Inflammatory macrophage (primary cell): ENCODE measurements at regions not wholly inside any gene's neighbourhood (a gene's known extent, or its start where the extent isn't known, plus 50 kb on each side); places are given as distances from the start of the nearest gene placed in this dataset.
"Not testable (repeated sequence)": the region's sequence is repeated elsewhere in the genome, so short reads cannot be mapped to it uniquely, and the experiment has no call there.

Experiments used
- DNase-seq, 2 donors: peaks; one replicate each; pipeline ENCODE4 v3.0.0-alpha.2; 2020 to 2022

DNA sequence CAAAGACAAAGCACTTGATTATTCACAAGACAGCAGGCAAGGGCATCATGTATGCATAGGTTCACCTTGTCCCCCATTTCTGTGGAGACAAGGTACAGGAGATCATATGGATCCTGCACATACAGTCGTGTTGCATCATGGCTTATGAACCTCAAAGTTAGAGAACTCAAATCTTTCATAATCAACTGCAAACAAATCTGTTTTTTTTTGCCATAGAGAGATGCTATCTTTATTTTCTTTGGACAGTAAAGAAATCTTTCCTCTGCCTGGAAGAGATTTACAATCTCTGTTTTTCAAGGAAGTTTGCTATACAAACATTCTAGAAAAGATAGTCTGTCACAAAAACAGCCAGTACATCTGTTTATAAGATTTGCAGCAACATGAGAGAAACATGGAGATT lies 578.8 kb downstream of the ANKRD50 start:
- no peak for DNase-seq

DNA sequence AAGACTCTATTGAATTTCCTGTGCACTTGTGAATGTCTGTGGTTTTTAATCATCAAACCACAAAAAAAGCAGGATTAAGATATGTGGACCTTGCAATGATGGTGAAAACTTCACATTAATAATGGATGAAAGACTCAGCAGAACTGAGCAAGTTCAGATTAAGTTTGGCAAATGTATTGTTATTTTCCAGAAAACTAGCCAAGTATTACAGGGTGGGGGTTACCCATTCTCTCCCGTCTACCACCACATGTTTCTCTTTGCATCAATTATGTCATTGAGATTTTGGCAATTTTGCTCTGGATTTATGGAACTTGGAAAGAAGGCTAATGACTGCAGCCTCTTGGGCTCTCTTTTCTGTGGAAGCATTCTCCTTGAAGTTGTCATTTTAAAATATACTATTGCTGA lies 577.1 kb downstream of the ANKRD50 start:
- no peak for DNase-seq

DNA sequence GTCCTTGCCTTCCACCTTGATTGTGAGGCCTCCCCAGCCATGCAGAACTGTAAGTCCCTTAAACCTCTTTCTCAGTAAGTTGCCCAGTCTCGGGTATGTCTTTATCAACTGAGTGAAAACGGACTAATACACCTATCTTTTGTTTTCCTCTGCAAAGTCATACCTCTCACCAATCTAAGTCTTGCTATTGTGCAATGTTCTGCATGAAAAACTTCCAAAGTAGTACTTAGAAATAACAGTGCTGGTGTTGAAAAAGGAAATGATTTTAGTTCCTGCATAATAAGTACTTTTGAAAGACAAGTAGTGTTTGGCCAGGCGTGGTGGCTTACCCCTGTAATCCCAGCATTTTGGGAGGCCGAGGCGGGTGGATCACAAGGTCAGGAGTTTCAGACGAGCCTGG lies 573.5 kb downstream of the ANKRD50 start:
- no peak for DNase-seq

DNA sequence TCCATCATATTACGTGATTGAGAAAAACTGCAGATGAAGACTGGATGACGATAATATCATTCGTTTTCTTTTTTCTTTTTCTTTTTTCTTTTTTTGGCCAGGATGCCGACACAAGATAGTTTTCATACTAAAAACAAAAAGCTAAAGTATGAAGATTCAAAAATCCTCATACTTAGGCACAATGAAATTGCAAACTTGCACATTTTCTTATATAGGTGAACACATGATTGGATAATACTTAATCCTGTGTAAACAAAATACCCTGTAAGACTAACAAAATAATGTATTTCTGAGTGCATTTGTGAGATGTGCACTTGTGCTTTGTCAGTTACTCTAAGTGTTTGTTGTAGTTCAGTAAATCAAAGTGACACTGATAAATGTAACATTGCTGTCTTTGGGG lies 568.9 kb downstream of the ANKRD50 start:
- no peak for DNase-seq

- no peak for DNase-seq
Observed at GRCh38 chr4:124144238-124144654, 568.3 kb downstream of the ANKRD50 start.

- no peak for DNase-seq
Observed at GRCh38 chr4:124146068-124146467, 566.5 kb downstream of the ANKRD50 start.

GRCh38 chr4:124151031-124151430 lies 561.5 kb downstream of the ANKRD50 start:
- DNase-seq, result no peak

DNA sequence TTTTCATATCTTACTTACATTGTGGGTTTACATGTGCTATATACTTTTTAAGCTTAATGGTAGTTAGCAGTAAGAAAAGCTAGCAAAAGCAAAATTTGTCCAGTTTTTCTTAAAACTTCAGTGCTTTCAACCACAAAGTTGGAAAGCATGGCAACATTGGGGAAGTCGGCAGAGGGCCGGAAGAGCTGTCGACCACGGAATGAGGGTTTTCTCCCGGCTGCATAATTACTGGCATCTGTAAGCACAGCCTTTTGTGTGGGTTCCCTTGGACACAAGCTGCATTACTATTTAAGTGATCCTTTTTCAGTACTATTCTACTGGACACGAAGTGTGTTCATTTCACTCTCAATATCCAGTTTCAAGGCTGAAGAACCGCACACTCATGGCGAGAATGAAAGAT lies 560.4 kb downstream of the ANKRD50 start:
- DNase-seq, result no peak

DNA sequence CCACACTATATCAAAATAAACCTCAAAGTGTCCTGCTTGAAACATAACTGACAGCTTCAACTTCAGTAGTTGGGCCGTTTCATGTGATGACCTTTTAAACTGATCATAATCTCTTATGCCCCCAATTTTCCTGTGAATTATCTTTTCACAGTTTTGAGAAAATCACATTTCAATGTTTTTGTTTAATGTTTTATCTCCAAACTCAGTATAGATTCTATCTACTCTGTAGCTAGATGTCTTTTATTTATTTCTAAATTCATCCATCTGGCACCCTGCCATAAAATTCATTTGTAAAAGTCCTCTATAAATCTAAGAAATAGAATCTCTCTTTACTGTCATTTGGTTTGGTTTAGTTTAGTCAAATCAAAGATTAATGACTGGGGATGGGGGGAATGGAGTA lies 557.3 kb downstream of the ANKRD50 start:
- DNase-seq, result no peak

DNA sequence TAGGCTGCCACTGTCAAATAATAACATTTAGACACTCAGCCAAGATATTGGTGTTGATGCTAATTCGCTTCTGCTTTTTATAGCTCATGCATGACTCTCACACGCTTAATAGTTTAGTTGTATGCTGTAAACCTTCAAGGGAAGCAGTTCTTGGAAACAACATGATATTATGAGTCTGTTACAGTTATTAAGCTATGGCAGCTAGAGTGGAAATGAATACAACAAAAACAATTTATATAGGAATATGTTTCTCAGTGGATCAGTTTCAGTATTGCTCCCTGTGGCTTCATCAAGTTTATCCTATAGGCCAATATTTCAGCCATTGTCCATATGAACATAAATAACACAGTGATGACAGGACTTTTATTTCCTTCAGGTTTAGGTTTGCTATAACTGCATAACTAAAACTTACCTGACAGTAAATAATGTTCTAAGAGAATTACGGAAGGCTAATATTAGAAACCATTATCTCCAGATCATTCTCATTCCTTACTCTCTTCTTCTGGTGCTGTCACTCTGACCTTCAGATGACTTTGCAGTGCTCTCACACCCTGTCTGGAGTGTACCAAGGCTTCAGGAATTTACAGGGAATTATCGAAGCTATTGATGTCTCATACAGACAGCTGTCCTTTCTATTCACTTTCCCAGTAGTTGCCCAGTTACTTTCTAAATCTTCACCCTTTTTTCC lies 555.0 kb downstream of the ANKRD50 start:
- DNase-seq, result no peak

DNA sequence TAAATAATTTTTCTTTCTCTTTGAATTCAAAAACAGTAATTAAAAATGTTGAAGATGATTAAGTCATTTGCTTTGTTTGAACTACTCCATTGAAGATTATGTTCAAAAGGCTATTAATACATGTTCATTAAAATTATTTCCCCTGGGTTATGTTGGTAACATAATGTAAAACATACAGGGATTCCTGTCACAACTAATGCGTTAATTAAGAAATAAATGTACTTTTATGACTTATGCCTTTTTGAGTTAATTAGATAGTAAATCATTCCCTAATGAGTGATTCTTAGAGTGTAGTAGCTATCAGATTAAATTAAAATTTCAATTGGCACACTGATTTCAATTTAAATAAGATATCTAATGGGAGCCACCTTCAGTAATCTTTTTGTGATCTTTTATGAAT lies 549.1 kb downstream of the ANKRD50 start:
- no peak for DNase-seq

GRCh38 chr4:124167602-124168001 lies 544.9 kb downstream of the ANKRD50 start:
- DNase-seq, result no peak

DNA sequence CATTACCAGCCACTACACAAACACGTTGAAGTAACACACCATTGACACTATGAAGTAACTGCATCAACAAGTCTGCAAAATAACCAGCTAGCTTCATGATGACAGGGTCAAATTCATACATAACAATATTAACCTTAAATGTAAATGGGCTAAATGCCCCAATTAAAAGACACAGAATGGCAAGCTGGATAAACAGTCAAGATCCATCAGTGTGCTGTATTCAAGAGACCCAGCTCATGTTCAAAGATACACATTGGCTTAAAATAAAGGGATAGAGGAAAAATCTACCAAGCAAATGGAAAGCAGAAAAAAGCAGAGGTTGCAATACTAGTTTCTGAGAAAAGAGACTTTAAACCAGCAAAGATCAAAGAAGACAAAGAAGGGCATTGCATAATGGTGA lies 543.0 kb downstream of the ANKRD50 start:
- not testable (repeated sequence) for DNase-seq

GRCh38 chr4:124173912-124174311 lies 538.6 kb downstream of the ANKRD50 start:
- DNase-seq, result no peak

DNA sequence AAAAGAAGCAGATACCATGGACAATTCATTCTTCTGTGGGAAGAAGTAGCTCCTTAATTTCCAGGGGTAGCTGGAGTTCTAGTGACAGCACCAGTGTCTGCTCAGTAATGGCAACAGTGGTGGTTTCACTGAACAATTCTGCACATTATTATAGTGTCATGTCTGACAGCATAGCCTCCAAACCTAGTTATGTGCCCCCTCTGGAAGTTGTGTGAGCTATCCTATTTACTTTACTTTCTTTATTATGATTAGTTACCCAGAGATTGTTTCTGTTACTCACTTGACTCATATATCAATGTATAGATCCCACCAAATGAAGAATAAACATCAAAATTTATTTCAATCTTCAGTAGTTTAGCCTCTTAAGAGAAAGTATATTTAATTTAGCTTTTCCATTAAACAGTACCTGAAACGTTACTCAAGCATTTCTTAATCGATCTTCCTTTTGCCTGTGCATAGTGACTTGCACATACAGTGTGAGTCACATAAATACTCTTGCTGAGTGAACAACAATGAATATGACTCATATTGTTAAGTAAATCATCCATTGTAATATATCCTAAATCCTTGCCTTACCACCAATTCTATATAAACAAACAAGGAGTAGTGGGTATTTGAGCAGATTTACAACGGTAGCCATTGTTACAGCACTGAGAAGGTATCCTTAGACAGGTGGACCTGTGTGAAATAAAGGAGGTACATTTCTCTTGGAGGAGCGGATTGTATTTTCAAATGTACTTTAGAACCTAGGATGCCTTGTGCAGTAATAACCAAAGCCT lies 534.7 kb downstream of the ANKRD50 start:
- no peak for DNase-seq

DNA sequence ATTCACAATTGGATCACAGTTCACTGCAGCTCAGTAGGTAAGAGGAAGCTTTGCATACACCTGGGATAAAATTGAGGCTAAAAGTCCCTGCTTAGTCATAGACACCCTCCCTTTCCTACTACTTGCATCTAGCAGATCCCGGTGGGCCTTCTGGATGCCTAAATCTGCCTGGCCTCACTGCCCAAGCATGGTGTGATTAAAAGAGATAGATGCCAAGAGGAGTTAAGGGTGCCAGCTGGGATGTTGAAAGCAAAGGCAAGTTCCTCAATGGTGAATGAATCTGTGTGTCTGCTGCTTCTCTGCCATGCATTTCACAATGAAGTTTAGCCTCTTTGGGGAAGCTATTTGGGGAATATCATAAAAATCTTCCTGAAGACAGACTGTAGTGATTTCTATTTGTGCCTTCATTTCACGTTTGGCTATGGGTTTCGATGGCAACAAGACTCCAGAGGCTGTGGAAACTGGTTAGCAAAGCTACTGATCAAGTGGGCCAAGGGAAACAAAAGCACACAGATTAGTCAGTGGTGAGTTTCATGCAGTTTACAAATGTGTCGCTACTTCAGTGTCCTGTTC lies 534.0 kb downstream of the ANKRD50 start:
- DNase-seq, result no peak

GRCh38 chr4:124179506-124180186 lies 532.9 kb downstream of the ANKRD50 start:
- DNase-seq, result no peak

- no peak for DNase-seq
Observed at GRCh38 chr4:124181039-124181438, 531.5 kb downstream of the ANKRD50 start.

DNA sequence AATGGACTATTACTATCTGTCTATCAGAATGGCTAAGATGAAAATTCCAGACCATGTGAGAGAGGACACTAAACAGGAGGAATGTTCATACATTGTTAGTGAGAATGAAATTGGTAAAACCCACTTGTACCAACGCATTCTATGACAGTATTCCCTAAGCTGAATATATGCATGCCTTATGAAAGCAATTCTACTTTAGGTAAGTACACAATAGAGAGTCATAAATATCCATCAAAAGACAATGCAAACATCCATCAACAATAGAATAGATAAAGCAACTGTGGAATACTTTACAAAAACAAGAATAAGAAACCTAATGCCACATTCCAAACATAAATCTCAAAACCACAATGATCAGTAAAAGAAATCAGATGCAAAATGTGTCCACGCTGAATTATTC lies 529.3 kb downstream of the ANKRD50 start:
- DNase-seq, result no peak

DNA sequence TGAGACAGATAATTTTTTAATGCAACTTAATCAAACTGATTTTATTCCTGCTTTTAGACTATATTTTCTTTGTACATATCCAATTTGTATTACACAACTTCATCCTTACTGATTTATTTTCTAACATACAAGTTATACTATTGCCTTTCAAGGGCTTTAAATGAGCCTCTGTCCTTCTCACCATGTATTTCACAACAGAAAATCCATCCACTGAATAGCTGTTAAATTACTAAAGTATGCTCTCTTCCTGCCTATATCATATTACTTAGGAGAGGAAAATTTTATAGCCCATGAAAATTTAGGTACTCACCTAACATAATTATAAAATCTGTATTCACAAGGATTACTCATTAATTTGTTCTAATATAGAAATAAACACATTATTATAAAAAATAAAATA lies 528.6 kb downstream of the ANKRD50 start:
- DNase-seq, result no peak

DNA sequence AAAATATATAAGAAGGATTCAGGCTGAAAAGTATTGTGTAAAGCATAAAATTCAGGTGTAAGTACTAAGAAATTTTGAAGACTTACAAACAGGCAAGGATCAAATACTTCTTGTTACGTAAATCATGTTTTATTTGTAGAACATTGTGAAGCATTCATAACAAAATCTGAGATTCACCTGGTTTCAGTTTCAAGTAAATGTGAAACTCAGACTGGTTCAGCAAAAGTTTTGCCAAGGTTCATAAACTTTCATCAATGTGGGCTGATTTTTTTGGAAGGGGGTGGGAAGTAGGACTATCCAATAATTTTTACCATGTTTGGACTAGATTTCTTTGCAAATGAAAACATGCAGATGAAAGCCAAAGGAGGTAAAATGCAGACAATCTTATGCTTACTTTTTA lies 527.7 kb downstream of the ANKRD50 start:
- DNase-seq, result no peak

DNA sequence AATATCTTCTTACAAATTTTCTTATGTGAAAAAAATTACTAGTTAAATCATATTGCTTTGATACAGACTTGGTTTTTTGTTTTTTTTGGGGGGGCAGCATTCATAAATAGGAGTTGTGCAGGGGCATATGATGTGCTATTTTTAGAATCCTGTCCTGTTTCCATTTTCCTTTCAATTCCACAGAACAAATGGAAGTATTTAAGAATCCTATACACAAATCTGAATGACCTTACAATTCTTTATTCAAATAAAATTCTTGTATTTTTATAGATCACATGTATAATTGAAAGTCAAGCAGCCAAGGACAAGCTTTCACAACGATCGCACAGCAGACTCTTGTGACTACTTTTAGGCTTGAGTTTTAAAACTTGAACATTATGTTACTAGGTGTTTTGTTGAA lies 523.9 kb downstream of the ANKRD50 start:
- DNase-seq, result no peak

DNA sequence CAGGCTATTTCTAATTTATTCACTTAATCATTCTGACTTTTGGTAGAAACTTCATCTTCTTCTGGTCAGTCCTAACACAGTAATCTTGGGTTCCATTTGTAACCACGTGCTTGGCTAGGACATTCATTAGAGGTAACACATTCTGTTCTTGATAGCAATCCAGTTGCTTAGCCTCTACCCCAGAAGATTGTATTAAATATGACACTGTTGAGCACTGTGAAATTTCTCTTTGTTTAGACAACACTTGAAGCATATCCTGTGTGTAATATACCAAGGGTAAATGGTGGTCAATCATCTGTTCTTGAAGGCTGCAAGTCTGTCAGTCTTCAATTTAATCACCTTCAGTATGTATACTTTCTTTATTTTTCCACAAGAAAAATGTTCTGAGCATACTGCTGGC lies 523.0 kb downstream of the ANKRD50 start:
- DNase-seq, result no peak

DNA sequence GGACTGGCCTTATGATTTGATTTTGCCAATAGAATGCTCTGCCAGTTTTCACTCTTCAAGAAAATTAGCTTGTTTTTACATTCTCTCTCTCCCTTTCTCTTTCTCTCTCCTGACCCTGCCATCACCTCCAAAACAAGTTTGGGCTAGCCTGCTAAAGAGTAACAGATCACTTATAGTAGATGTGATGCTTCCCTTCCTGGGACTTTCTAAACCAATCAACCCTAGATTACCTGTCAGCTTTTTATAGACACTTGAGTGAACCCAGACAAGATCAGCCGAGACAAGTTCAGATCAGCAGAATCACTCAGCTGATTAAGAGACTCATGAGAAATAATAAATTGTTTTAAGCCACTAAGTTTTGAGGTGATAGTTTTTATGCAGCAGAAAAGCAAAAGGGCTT lies 521.2 kb downstream of the ANKRD50 start:
- no peak for DNase-seq
